Upper lobe of right lung (tissue), 1 donor: ENCODE measurements at regions not wholly inside any gene's neighbourhood (a gene's known extent, or its start where the extent isn't known, plus 50 kb on each side); places are given as distances from the start of the nearest gene placed in this dataset.

Experiments
- ATAC-seq: fragments of 200-7000 bp; cut with Tn5 transposase; one replicate; pipeline ENCODE4 v1.9.1; 2020; ENCODE audit warnings: mild to moderate bottlenecking, moderate library complexity
- DNase-seq: peaks from one replicate; pipeline ENCODE4 v3.0.0-alpha.2; 2020
- H3K27ac ChIP-seq: fragments of 200-600 bp; one replicate; pipeline ENCODE4 v1.8.0; 2022
- H3K27me3 ChIP-seq: fragments of 200-600 bp; one replicate; pipeline ENCODE4 v1.8.0; 2022; ENCODE audit warnings: mild to moderate bottlenecking
- H3K36me3 ChIP-seq: fragments of 200-600 bp; one replicate; pipeline ENCODE4 v1.8.0; 2022
- H3K4me1 ChIP-seq: fragments of 200-600 bp; one replicate; pipeline ENCODE4 v1.8.0; 2022
- H3K4me3 ChIP-seq: fragments of 200-600 bp; one replicate; pipeline ENCODE4 v1.8.0; 2022; ENCODE audit warnings: mild to moderate bottlenecking
- H3K9me3 ChIP-seq: fragments of 200-600 bp; one replicate; pipeline ENCODE4 v1.8.0; 2022
- CTCF ChIP-seq: fragments of 200-600 bp; IDR thresholded peaks from one replicate; pipeline ENCODE4 v1.8.0; 2022; ENCODE audit warnings: antibody characterized with exemption
- intact Hi-C: fragments of 100-400 bp; cut with DNase I; formaldehyde crosslinking; loops from one replicate; pipeline ENCODE4 v1.11.0; 2022
- donor health status: DM: no; HTN: yes; CAD: no; lungs with severe emphysema.

DNA sequence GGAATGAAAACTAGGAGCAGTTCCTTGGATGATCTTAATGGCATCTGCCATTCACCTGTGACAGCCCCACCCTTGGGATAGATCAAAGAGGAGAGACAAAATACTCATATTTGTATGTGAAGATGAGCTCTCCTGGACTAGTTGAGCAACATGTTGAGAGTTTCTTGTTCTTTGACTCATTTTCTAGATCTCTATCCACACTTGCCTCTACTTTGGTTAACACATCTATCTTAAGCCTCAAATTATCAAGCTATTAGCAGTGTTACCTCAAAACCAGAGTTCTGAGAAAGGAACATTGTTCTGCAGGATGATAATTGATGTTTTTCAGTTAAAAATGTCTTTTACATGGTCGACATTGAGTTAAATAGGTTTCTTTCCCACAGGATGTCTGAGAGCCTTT lies 94.2 kb upstream of the TEX13D start:
- no peaks in the 10 kb centered on the region for H3K9me3 ChIP-seq
- H3K4me3 ChIP-seq, result no peak overlapping the region
- intact Hi-C loops, result no loop called here
- H3K4me1 ChIP-seq, result no peaks in the 10 kb centered on the region
- H3K36me3 ChIP-seq, result no peaks in the 10 kb centered on the region
- TF ChIP-seq CTCF, result no peak
- DNase-seq, result no peak
- ATAC-seq, result no peak
- H3K27ac ChIP-seq, result no peak overlapping the region
- H3K27me3 ChIP-seq, result no peaks in the 10 kb centered on the region

DNA sequence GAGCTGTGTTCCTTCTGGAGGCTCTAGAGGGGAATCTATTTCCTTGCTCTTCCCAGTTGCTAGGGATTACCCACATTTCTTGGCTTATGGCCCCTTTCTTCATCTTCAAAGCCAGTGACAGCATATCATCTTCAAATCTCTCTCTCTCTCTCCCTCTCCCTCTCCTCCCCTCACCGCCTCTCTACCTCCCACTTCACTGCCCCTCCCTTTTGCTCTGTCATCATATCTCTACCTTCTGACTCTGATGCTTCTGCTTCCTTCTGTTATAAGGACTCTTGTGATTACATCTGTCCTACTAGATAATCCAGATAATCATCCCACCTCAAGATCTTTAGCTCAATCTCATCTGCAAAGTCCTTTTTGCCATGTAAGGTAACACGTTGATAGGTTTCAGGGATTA lies 93.1 kb upstream of the TEX13D start:
- intact Hi-C loops, result no loop called here
- Histone ChIP-seq H3K36me3 (no peaks in the 10 kb centered on the region), H3K4me1 (no peaks in the 10 kb centered on the region), H3K4me3 (no peak overlapping the region), H3K27ac (no peak overlapping the region), H3K9me3 (no peaks in the 10 kb centered on the region), H3K27me3 (no peaks in the 10 kb centered on the region)
- no peak for TF ChIP-seq CTCF
- DNase-seq (no peak), ATAC-seq (no peak)

DNA sequence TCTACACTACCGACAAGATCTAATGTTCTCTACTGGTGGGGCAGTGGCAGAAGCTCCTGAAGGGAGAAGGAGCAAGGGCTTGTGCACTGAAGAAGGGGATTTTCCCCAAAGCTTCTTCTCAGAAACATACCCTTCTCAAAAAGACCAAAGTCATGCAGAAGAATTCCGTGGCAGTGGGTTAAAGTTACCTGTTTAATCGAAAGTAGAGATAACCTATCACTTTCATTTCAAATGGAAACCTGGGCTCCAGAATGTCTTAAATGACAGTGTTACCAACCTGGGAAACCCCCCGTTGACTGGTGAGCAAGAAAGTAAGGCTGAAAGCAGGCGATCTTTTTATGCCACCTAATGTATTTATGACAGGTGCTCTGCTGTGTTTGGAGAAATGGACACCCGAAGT lies 92.5 kb upstream of the TEX13D start:
- DNase-seq (no peak), ATAC-seq (no peak)
- no peaks in the 10 kb centered on the region for H3K9me3 ChIP-seq
- intact Hi-C loops, result no loop called here
- H3K27me3 ChIP-seq, result no peaks in the 10 kb centered on the region
- no peaks in the 10 kb centered on the region for H3K36me3 ChIP-seq
- no peak overlapping the region for H3K4me3 ChIP-seq
- H3K27ac ChIP-seq, result no peak overlapping the region
- TF ChIP-seq CTCF, result no peak
- H3K4me1 ChIP-seq, result no peaks in the 10 kb centered on the region

- intact Hi-C loops, result no loop called here
- H3K36me3 ChIP-seq, result no peaks in the 10 kb centered on the region
- ATAC-seq, result no peak
- no peaks in the 10 kb centered on the region for H3K27me3 ChIP-seq
- no peaks in the 10 kb centered on the region for H3K9me3 ChIP-seq
- no peak for TF ChIP-seq CTCF
- H3K27ac ChIP-seq, result no peak overlapping the region
- H3K4me1 ChIP-seq, result no peaks in the 10 kb centered on the region
- no peak for DNase-seq
- H3K4me3 ChIP-seq, result no peak overlapping the region
Observed at GRCh38 chrX:124240422-124240821, 92.0 kb upstream of the TEX13D start.

DNA sequence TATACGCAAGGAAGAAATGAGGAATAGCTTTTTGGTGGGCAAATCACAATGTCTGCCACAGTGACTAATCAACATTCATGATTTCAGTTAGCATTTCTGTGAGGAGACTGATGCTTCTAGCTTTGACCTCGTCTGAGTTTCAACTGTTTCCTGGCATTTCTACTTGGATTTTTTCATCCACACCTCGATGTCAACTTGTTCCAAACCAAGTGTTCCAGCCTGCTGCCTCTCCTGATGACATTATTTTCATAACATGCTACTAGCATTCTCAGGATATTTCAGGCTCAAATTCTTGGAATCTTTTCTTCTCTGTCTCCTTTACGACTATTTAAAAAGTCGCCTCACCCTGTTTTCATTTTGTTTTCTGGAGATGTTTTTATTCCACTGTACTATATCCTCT lies 90.3 kb upstream of the TEX13D start:
- no peaks in the 10 kb centered on the region for H3K4me1 ChIP-seq
- intact Hi-C loops, result no loop called here
- H3K36me3 ChIP-seq, result no peaks in the 10 kb centered on the region
- ATAC-seq (no peak), DNase-seq (no peak)
- no peak for TF ChIP-seq CTCF
- H3K9me3 ChIP-seq, result no peaks in the 10 kb centered on the region
- no peaks in the 10 kb centered on the region for H3K27me3 ChIP-seq
- H3K27ac ChIP-seq, result no peak overlapping the region
- H3K4me3 ChIP-seq, result no peak overlapping the region

- no peaks in the 10 kb centered on the region for H3K9me3 ChIP-seq
- intact Hi-C loops, result no loop called here
- DNase-seq (no peak), ATAC-seq (no peak)
- no peak overlapping the region for H3K4me3 ChIP-seq
- H3K4me1 ChIP-seq, result no peaks in the 10 kb centered on the region
- TF ChIP-seq CTCF, result no peak
- H3K36me3 ChIP-seq, result no peaks in the 10 kb centered on the region
- no peaks in the 10 kb centered on the region for H3K27me3 ChIP-seq
- H3K27ac ChIP-seq, result no peak overlapping the region
Observed at GRCh38 chrX:124249345-124249744, 83.1 kb upstream of the TEX13D start.
